Ovary (tissue), 3 donors: ENCODE measurements at regions not wholly inside any gene's neighbourhood (a gene's known extent, or its start where the extent isn't known, plus 50 kb on each side); places are given as distances from the start of the nearest gene placed in this dataset.

Source experiments
- CTCF ChIP-seq, 3 donors: fragments of 450-650 bp in 2 of 3; fragments of 200-600 bp in 1 of 3; IDR thresholded peaks; one replicate each; pipeline versions ENCODE4 v1.5.1 to v1.8.0; 2016 to 2022; ENCODE audit warnings: antibody characterized with exemption in 3 of 3, mild to moderate bottlenecking in 1 of 3
- EP300 ChIP-seq: sonication (generic); formaldehyde crosslinking; IDR thresholded peaks from one replicate; pipeline ENCODE4 v1.6.1; 2017; ENCODE audit warnings: antibody characterized with exemption
- POLR2A ChIP-seq: fragments of 450-650 bp; IDR thresholded peaks from one replicate; pipeline ENCODE4 v1.6.1; 2017; ENCODE audit warnings: antibody characterized with exemption, mild to moderate bottlenecking, moderate library complexity
- donor health status: DM: no; HTN: no; CAD: no.

- no peak for TF ChIP-seq EP300
- TF ChIP-seq CTCF (IDR thresholded peaks at IDR 0.05), result no peak
- no peak for TF ChIP-seq POLR2A
Observed at GRCh38 chr3:88334187-88334868, 184.6 kb downstream of the C3orf38 start.
